ENCODE measurements at regions not wholly inside any gene's neighbourhood (a gene's known extent, or its start where the extent isn't known, plus 50 kb on each side); places are given as distances from the start of the nearest gene placed in this dataset.

DNA sequence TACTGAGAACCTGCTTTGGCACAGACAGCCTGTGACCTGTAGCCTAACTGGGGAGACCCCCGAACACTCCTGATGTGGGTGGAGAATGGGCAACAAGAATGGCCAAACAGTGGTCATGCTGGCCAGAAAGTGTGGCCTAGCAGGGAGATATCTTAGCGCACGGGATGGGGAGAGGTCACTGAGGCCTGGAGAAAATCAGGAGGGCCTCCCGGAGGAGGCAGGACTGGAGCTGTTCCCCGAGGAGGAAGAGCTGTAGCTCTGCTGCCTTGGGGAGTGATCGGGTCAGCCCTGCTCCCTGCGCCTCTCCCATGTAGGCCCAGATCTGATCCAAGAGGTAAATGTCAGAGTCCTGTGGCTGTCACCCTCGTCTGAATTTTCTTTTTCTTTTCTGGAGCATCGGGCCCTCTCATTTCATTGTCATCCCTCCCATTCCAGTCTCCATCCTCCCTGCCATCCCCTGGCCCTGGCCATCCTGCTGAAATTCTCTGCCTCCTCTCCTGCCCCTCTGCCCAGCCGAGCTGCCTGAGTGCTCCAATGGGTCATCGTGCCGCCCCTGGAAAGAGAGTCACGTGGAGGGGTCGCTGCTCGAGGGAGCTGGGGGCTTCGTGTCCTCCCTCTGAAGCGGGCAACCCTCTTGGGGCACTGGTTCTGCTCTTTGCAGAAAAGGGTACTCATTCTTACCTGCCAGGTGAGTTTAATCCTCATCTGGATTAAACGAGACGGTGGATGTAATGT, 242.9 kb downstream of the HAUS1 start:
- TF ChIP-seq POLR2AphosphoS5 (IDR thresholded peaks at IDR 0.05; ENCODE audit: borderline replicate concordance, low read depth, low read length) (no peak), EZH2 (IDR thresholded peaks at IDR 0.05) (no peak)
